Cardiac muscle cell (in vitro differentiated cells and primary cell): ENCODE measurements at regions not wholly inside any gene's neighbourhood (a gene's known extent, or its start where the extent isn't known, plus 50 kb on each side); places are given as distances from the start of the nearest gene placed in this dataset.

Source experiments
- DNase-seq, 2 donors: peaks; one replicate each; pipeline versions ENCODE4 v3.0.0 to v3.0.0-alpha.2; 2010 to 2017; ENCODE audit warnings: low read depth in 1 of 2, low spot score in 1 of 2
- H3K27ac ChIP-seq: fragments of 200-600 bp; sonication (generic); 2 replicates; pipeline ENCODE4 v1.5.1; 2016
- H3K27me3 ChIP-seq: fragments of 200-600 bp; sonication (generic); 2 replicates; pipeline ENCODE4 v1.6.0; 2016; ENCODE audit warnings: control low read depth
- H3K36me3 ChIP-seq: fragments of 200-600 bp; sonication (generic); 2 replicates; pipeline ENCODE4 v1.5.1; 2016; ENCODE audit warnings: control low read depth
- H3K4me1 ChIP-seq: fragments of 200-600 bp; sonication (generic); 2 replicates; pipeline ENCODE4 v1.8.1; 2017; ENCODE audit warnings: low read depth, mild to moderate bottlenecking, mixed run types
- H3K4me3 ChIP-seq: fragments of 200-600 bp; sonication (generic); 2 replicates; pipeline ENCODE4 v1.5.1; 2016; ENCODE audit warnings: mild to moderate bottlenecking
- H3K9me3 ChIP-seq: fragments of 200-600 bp; sonication (generic); 2 replicates; pipeline ENCODE4 v1.5.1; 2017; ENCODE audit warnings: low read depth, mild to moderate bottlenecking, control low read depth
- CTCF ChIP-seq: IDR thresholded peaks from 2 replicates; pipeline ENCODE4 v1.5.1; 2012; ENCODE audit warnings: low read depth, mild to moderate bottlenecking, low read length

- H3K36me3 ChIP-seq: no peaks in the 10 kb centered on the region
- H3K27ac ChIP-seq: no peak overlapping the region
- no peak for TF ChIP-seq CTCF
- H3K9me3 ChIP-seq: no peaks in the 10 kb centered on the region
- no peak overlapping the region for H3K4me3 ChIP-seq
- no peaks in the 10 kb centered on the region for H3K4me1 ChIP-seq
- DNase-seq: no peak
- H3K27me3 ChIP-seq: peaks cover 4% of the 10 kb centered on the region
These were observed 323.3 kb upstream of the TLE3 start for GRCh38 chr15:70420948-70421482.

- DNase-seq: peak in 1 of 2 donors; percentile 36
- no peak overlapping the region for H3K27ac ChIP-seq
- no peak for TF ChIP-seq CTCF
- H3K27me3 ChIP-seq: peaks cover 4% of the 10 kb centered on the region
- no peak overlapping the region for H3K4me3 ChIP-seq
- no peaks in the 10 kb centered on the region for H3K4me1 ChIP-seq
- no peaks in the 10 kb centered on the region for H3K9me3 ChIP-seq
- no peaks in the 10 kb centered on the region for H3K36me3 ChIP-seq
These were observed 322.6 kb upstream of the TLE3 start for GRCh38 chr15:70420086-70420947.

- H3K4me3 ChIP-seq: no peak overlapping the region
- H3K9me3 ChIP-seq: no peaks in the 10 kb centered on the region
- H3K27ac ChIP-seq: no peak overlapping the region
- DNase-seq: no peak
- peaks cover 4% of the 10 kb centered on the region for H3K27me3 ChIP-seq
- no peak for TF ChIP-seq CTCF
- H3K4me1 ChIP-seq: no peaks in the 10 kb centered on the region
- no peaks in the 10 kb centered on the region for H3K36me3 ChIP-seq
These were observed 321.2 kb upstream of the TLE3 start for GRCh38 chr15:70418943-70419342.

- Histone ChIP-seq H3K27me3 (peaks cover 4% of the 10 kb centered on the region), H3K27ac (no peak overlapping the region), H3K4me1 (no peaks in the 10 kb centered on the region), H3K9me3 (no peaks in the 10 kb centered on the region), H3K36me3 (no peaks in the 10 kb centered on the region), H3K4me3 (no peak overlapping the region)
- peak in 1 of 2 donors; percentile 22 for DNase-seq
- no peak for TF ChIP-seq CTCF
These were observed 319.8 kb upstream of the TLE3 start for GRCh38 chr15:70417535-70417934.

- TF ChIP-seq CTCF: no peak
- Histone ChIP-seq H3K27me3 (peaks cover 4% of the 10 kb centered on the region), H3K9me3 (no peaks in the 10 kb centered on the region), H3K27ac (no peak overlapping the region), H3K4me1 (no peaks in the 10 kb centered on the region), H3K36me3 (no peaks in the 10 kb centered on the region), H3K4me3 (no peak overlapping the region)
- no peak for DNase-seq
These were observed 319.1 kb upstream of the TLE3 start for GRCh38 chr15:70416829-70417228.
